Cardiac septum (tissue), 1 donor: ENCODE measurements at regions not wholly inside any gene's neighbourhood (a gene's known extent, or its start where the extent isn't known, plus 50 kb on each side); places are given as distances from the start of the nearest gene placed in this dataset.
"Not testable (repeated sequence)": the region's sequence is repeated elsewhere in the genome, so short reads cannot be mapped to it uniquely, and the experiment has no call there.

Source experiments
- DNase-seq: peaks from one replicate; pipeline ENCODE4 v3.0.0-alpha.2; 2020; ENCODE audit warnings: low spot score
- intact Hi-C: fragments of 100-400 bp; cut with DNase I; formaldehyde crosslinking; loops from one replicate; pipeline ENCODE4 v1.14.0; 2022
- donor health status: DM: no; HTN: no; CAD: no.

DNA sequence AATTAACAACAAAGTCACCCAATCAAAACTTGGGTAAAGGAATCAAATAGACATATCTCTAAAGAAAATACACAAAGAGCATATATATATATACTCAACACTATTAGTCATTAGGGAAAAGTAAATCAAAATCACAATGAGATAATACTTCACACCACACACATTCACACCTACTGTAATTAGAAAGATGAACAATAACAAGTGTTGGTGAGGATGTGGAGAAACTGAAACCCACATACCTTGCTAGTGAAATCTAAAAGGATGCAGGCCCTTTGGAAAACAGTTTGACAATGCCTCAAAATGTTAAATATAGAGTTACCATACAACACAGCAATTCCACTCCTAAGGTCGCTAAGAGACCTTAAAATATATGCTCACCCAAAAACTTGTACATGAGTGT lies 177.1 kb downstream of the ANKRD60 start:
- intact Hi-C loops: no loop called here

DNA sequence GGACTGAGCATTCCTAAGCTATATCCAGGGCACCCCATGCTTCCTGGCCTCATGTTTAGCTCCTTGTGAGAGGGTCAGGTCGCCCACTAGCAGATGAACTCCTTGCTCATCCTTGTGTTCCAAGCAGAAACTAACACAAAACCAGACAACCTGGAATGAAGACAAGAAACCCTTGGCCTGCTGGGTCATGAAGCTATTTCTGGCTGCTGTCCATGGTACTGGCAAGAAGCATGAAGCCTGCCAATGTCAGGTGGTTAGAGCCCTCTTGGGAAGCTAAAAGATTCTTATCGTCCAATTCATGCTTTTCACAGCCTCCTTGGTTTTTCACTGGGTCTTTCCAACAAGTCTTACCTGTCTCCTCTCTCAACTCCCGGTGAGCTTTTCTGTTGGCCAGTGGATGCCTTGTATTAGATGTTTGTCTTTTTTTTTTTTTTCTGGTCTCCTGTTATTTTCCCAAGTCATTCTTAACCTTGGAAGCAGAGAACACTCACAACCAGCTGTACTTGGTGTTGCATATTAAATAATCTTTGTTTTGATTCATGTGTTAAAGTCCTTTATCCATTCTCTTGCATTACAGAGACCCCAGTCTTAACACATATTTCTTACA lies 180.3 kb downstream of the ANKRD60 start:
- intact Hi-C loops: no loop called here
- no peak for DNase-seq

More for the DNA sequence above, 177.1 kb downstream of the ANKRD60 start:
- no peak for DNase-seq

DNA sequence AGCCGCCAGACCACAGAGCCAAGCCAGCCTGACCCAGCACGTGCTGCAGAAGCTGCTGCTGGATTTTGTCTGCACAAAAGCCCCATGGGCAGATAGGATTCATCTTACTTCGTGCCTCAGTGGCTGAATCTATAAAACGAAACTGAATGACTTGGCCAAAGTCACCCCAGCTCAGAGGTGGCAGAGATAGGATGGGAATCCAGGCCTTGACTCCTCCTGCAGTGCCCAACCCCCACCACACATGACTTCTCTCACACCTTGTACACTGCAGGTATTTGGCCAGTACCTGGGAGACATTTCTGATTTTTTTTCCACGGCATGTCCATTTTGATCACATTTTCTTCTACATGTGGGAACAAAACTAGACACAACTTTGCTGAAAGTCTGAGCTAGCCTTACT lies 182.1 kb downstream of the ANKRD60 start:
- DNase-seq: no peak
- intact Hi-C loops: no loop called here

- no peak for DNase-seq
- intact Hi-C loops: no loop called here
These were observed 182.9 kb downstream of the ANKRD60 start for GRCh38 chr20:58045579-58045978.

- intact Hi-C loops: no loop called here
- DNase-seq: no peak
These were observed 183.4 kb downstream of the ANKRD60 start for GRCh38 chr20:58044931-58045555.

GRCh38 chr20:58044286-58044685 lies 184.2 kb downstream of the ANKRD60 start:
- intact Hi-C loops: no loop called here
- no peak for DNase-seq

- intact Hi-C loops: no loop called here
- no peak for DNase-seq
These were observed 185.0 kb downstream of the ANKRD60 start for GRCh38 chr20:58043236-58044140.

- intact Hi-C loops: no loop called here
- no peak for DNase-seq
These were observed 185.9 kb downstream of the ANKRD60 start for GRCh38 chr20:58042591-58042990.

- no peak for DNase-seq
- intact Hi-C loops: no loop called here
These were observed 187.8 kb downstream of the ANKRD60 start for GRCh38 chr20:58040447-58041290.

GRCh38 chr20:58039274-58040092 lies 189.0 kb downstream of the ANKRD60 start:
- DNase-seq: no peak
- intact Hi-C loops: no loop called here

DNA sequence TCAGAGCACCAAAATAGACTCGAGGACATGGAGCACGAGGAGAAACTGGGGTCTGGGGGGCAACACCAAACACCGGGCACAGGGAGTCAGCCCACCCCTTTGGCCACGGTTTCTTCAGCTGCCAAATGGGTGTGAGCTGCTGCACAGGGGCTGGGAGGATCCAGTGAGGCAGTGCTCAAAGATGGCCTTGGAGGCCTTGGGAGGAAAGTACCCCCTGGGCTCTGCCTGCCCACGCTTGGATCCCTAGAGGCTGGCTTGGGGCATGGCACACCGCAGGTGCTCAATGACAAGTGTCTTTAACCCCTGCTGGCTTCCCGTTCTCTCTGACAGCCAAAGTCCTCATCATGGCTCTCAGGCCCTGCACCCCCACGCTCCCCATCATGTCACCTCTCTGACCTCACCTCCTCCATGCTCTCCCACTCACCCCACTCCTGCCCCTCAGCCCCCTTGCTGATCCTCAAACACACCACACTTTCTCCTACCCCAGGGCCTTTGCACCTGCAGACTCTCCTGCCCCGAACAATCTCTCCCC lies 190.3 kb downstream of the ANKRD60 start:
- DNase-seq: no peak
- intact Hi-C loops: no loop called here

DNA sequence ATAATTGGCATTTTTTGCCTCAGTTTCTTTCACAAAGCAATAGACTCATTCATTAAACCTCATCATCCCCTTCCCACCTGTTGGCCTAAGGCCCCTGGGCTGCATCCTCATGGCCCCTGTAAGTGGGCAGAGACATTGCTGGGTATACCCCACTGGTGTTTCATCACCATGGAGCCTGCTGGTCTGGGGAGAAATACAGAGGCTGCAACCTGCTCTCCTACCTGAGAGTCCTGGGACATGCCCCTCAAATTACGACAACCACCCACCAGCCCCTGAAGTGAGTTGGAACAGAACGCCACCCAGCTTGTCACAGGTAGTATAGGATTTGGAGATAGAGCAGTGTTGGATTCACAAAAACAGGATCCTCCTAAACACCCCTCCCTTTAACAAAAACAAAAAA lies 190.8 kb downstream of the ANKRD60 start:
- intact Hi-C loops: no loop called here
- no peak for DNase-seq

DNA sequence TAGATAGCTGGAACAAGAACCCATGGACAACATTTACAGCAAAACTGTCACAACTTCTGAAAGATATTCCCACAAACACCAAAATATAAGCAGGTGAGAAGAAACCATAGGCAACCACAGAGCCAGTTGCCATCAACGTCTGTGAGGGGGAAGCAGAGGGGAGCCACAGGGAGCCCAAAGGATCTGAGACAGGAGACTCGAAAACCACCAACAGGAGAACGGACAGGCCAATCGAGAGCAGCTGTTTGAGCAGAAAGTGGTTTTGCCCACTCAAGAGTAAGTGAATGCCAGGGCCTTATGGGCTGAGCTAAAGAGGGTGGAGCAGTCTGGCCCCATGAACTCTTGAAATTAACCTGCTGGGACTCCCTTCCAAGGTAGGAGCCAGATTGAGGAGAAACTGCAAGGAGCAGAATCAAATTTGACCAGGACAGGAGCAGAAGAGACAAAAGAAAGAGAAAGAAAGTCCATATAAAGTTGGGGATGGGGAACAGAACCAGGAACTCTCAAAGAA lies 195.4 kb downstream of the ANKRD60 start:
- no peak for DNase-seq
- intact Hi-C loops: no loop called here

DNA sequence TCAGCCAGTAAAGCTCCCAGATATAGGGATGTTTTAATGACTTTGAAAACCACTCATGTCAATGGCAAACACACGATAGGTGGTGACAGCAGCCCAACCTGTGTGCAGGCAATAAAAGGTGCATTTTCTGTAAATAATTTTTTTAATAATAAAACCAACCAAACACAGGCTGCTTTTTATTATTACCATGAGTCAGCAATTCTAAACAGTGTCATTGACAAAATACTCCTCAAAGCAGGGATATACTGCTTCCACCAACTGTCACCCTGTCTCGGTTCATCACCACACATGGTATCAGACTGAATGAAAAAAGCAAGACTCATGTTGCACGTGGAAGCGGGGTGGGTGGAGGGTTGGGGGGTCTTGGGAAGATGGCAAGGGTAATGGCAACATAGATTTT lies 195.9 kb downstream of the ANKRD60 start:
- DNase-seq: no peak
- intact Hi-C loops: no loop called here

GRCh38 chr20:58031350-58031749 lies 197.1 kb downstream of the ANKRD60 start:
- intact Hi-C loops, DNase-seq: not testable (repeated sequence)

DNA sequence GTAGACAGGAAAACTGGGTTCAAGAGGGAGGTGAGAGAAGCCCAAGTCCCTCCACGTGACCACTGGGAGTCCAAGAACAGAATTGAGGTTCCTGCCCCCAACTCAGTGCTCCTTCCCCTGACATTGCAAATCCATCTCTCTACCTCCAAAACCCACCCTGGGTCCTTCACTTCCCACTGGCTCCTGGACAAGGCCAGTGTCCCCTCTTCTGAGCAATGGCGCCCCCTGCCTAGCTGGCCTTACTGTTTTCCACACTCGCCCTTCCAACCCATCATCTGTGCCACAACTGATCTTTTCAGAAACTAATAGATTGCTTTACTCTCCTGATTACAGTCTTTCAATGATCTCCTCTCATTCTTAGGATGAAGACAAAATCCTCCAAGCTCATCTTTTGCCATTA lies 200.3 kb downstream of the ANKRD60 start:
- intact Hi-C loops: no loop called here
- DNase-seq: no peak

- intact Hi-C loops: no loop called here
- DNase-seq: no peak
These were observed 202.1 kb downstream of the ANKRD60 start for GRCh38 chr20:58026361-58026760.

GRCh38 chr20:58025233-58025632 lies 203.2 kb downstream of the ANKRD60 start:
- peak; percentile 35 for DNase-seq
- intact Hi-C loops: no loop called here
